Naive B cell (primary cell): ENCODE measurements at regions not wholly inside any gene's neighbourhood (a gene's known extent, or its start where the extent isn't known, plus 50 kb on each side); places are given as distances from the start of the nearest gene placed in this dataset.

Experiments used
- ATAC-seq, 2 donors: fragments of 150-1000 bp; cut with Tn5 transposase; 2 replicates each; pipeline ENCODE4 v1.10.0; 2021; ENCODE audit warnings: low read depth in 2 of 2, mild to moderate bottlenecking in 2 of 2, moderate library complexity in 2 of 2
- DNase-seq: peaks from one replicate; pipeline ENCODE4 v3.0.0; 2022
- H3K27ac Mint-ChIP-seq, 6 donors: one replicate each; pipeline ENCODE4 v1.8.0; 2020 to 2022; ENCODE audit warnings: mild to moderate bottlenecking in 6 of 6, mixed read lengths in 6 of 6, moderate library complexity in 5 of 6, inconsistent platforms in 2 of 6
- H3K27me3 Mint-ChIP-seq, 3 donors: one replicate each; pipeline ENCODE4 v1.8.0; 2021 to 2022; ENCODE audit warnings: mixed read lengths in 3 of 3, mild to moderate bottlenecking in 1 of 3
- H3K36me3 Mint-ChIP-seq, 2 donors: one replicate each; pipeline ENCODE4 v1.8.0; 2020 to 2022; ENCODE audit warnings: mixed read lengths in 2 of 2, inconsistent platforms in 1 of 2, mild to moderate bottlenecking in 1 of 2
- H3K4me1 Mint-ChIP-seq, 3 donors: one replicate each; pipeline ENCODE4 v1.8.0; 2020 to 2022; ENCODE audit warnings: mixed read lengths in 3 of 3, inconsistent platforms in 1 of 3, mild to moderate bottlenecking in 1 of 3, moderate library complexity in 1 of 3
- H3K4me3 Mint-ChIP-seq, 8 donors: one replicate each; pipeline ENCODE4 v1.8.0; 2020 to 2022; ENCODE audit warnings: mild to moderate bottlenecking in 8 of 8, mixed read lengths in 8 of 8, moderate library complexity in 8 of 8, inconsistent platforms in 2 of 8
- H3K9me3 Mint-ChIP-seq, 7 donors: one replicate each; pipeline ENCODE4 v1.8.0; 2020 to 2022; ENCODE audit warnings: mixed read lengths in 7 of 7, mild to moderate bottlenecking in 5 of 7, inconsistent platforms in 2 of 7, moderate library complexity in 1 of 7

DNA sequence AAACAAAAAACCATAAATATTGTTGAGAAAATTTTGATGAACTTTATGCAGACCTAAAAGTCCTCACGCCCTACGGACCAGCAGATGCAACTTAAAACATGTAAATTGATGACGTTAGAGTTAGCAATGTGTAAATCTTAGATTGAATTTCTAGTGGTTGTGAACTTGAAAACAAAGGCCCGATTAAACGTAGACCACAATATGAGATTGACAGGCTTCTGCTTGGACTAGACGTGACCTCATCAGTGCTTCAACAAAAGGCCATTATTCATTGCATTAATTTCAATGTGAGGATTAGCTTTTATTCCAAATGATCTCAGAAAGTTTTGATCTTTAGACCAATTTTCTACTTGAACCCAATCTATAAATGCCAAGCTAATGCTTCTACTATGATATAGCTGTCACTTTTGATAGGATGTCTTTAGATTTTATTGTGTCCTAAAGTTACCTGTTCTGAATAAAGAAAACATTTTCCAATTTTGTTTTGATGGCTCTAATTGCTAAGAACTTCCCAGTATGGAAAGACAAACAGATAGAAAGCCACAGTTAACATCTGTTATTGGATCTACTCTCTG lies 55.4 kb upstream of the SPPL2A start:
- Mint-ChIP-seq H3K4me3 (no peak overlapping the region), H3K4me1 (no peaks in the 10 kb centered on the region)

DNA sequence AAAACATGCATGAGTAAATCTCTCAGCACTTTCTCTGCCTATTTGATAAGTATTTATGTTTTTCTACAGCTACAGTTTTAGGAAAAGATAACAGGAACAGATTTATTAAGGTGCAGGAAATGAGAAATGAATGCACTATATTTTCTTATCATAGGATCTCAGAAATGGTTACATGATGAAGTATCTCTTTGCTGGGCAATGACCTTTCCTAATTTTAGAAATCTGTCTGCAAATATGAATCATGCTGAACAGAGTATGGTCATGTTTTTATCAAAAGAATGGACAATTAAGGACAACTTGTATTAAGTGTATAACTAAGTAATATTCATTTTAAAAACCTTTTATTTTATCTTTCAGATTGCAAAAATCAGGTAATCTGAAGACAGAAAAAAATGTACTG lies 53.8 kb upstream of the SPPL2A start:
- no peaks in the 10 kb centered on the region for H3K36me3 Mint-ChIP-seq
- H3K4me3 Mint-ChIP-seq: no peak overlapping the region
- DNase-seq (no peak), ATAC-seq (no peak)
- no peaks in the 10 kb centered on the region for H3K4me1 Mint-ChIP-seq
- peaks cover 0 to 8% (median 8%) of the 10 kb centered on the region in 3 donors for H3K27me3 Mint-ChIP-seq
- no peaks in the 10 kb centered on the region for H3K9me3 Mint-ChIP-seq
- no peak overlapping the region for H3K27ac Mint-ChIP-seq

More for the DNA sequence above, 55.4 kb upstream of the SPPL2A start:
- Mint-ChIP-seq H3K9me3 (no peaks in the 10 kb centered on the region), H3K27me3 (peaks cover 3 to 8% (median 8%) of the 10 kb centered on the region in 3 donors), H3K27ac (no peak overlapping the region), H3K36me3 (no peaks in the 10 kb centered on the region)
- DNase-seq (no peak), ATAC-seq (no peak)

DNA sequence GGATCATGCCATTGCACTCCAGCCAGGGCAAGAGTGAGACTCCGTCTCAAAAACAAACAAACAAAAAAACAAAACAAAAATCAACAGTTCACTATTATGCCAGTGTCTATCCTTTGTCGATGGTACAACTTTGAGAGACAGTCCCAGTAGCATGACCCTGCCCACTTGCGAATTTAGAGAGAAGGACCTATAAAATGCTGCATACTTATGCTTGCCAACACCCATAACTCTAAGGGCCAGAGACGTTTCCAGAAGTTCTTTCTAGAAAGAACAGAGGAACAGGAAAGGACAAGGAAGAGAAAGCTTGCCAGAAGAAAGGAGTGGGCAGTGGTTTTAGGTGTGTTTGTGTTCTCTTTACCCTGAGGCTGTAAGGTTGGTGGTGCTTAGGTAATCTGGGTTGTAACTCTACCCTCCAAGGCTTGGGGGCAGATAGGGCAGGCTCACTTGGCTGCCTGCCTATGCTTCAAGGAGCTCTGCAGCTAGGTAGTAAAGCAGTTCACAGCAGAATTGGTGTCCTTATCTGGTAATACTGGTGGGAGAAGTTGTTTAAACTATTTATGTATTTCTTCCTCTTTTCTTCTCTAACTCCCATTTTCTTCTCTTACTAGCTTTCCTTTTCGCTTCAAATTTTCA lies 50.6 kb upstream of the SPPL2A start:
- ATAC-seq: no peak
- H3K36me3 Mint-ChIP-seq: no peaks in the 10 kb centered on the region
- DNase-seq: no peak
- no peak overlapping the region for H3K4me3 Mint-ChIP-seq
- no peak overlapping the region for H3K27ac Mint-ChIP-seq
- no peaks in the 10 kb centered on the region for H3K9me3 Mint-ChIP-seq
- peaks cover 0 to 8% (median 8%) of the 10 kb centered on the region in 3 donors for H3K27me3 Mint-ChIP-seq
- no peaks in the 10 kb centered on the region for H3K4me1 Mint-ChIP-seq
